G401.6 (cell line): ENCODE measurements at regions not wholly inside any gene's neighbourhood (a gene's known extent, or its start where the extent isn't known, plus 50 kb on each side); places are given as distances from the start of the nearest gene placed in this dataset.
"Not testable (repeated sequence)": the region's sequence is repeated elsewhere in the genome, so short reads cannot be mapped to it uniquely, and the experiment has no call there.

ENCODE experiments used
- FAIRE-seq: peaks from 2 replicates; lab custom pipeline; 2012; peaks lifted over from hg19 to GRCh38; lab: Jason Lieb, UNC

DNA sequence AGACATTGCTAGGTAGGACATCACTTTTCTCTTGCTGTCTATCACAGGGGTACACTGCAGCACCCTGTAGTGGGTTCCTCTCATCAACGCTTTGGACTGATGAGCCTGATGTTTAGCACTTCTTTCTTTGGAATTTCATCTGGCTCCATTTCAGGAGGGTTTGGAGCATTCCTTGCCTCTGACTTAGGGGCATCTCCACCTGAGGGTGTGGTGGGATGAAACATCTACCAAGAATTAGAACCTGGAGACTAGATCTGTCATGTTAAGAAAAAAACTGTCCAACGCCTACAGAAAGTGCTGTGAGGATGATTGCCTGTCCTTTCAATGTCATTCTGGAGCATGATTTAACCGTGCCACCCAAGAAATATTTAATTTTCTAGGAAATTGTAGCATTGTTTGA is 648.4 kb downstream of the ETS1 start:
- no peak for FAIRE-seq

DNA sequence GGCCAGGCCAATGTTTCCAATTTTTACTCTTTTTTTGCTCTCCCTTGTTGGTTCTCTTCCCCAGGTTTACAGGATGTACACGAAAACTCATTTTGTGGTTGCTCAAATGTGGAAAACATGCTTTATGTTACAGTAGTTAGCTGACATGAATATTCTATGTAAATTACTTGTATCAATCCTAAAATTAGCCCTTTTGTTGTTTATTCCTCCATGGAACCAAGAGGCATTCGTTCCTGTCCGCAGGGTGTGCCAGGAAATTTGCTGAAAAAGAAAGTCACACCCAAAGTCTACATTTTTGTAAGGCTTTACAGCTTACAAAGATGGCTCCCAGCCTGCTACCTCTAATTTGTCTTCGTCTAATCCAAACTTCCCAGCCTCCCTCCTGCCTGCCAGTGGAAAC is 652.3 kb downstream of the ETS1 start:
- FAIRE-seq, result no peak

DNA sequence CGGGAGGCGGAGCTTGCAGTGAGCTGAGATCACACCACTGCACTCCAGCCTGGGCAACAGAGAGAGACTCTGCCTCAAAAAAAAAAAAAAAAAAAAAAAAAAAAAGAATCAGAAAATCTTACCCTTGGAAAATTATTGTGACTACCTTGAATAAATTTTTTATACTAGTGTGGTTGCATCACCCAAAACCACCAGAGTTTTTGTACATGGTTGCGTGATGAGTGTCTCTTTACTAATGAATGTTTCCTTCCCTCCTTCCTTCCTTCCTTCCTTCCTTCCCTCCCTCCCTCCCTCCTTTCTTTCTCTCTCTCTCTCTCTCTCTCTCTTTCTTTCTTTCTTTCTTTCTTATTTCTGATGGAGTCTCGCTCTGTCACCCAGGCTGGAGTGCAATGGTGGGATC is 653.4 kb downstream of the ETS1 start:
- not testable (repeated sequence) for FAIRE-seq

DNA sequence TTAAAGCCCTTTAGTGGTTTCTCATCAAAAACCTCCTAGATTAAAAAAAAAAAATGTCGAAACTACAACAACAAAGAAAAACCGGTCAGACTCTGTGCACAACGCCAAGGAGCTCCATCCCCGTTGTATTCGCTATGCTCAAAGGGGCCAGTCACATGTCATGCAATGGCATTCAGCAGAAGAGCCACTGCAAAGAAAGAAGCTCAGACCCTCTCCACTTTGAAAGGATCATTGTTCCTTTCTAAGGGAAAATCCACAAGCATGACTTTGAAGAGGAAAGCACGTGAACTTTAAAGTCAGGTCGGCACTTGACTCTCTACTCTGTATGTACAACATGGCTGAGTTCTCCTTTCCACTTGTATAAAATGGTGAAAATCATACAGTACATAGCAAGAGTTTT is 655.6 kb downstream of the ETS1 start:
- no peak for FAIRE-seq

DNA sequence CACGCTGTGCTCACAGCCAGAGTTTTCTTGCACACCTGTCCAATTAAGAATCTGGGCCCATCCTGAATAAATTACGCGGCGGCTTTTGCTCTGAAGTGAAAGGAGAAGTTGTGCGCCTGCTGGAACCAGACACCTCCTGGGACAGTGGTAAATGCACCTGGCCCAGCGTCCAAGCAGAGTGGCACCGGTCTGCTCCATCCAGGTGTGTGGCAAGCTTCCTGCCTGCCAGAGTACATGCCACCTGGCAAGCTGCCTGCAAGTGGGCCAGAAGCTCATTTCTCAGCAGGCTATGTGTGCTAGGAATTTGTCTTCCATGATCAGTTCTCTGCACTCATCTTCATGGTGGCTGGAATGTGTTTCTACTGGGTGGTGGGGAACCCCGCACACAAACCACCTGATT is 660.6 kb downstream of the ETS1 start:
- FAIRE-seq, result no peak

DNA sequence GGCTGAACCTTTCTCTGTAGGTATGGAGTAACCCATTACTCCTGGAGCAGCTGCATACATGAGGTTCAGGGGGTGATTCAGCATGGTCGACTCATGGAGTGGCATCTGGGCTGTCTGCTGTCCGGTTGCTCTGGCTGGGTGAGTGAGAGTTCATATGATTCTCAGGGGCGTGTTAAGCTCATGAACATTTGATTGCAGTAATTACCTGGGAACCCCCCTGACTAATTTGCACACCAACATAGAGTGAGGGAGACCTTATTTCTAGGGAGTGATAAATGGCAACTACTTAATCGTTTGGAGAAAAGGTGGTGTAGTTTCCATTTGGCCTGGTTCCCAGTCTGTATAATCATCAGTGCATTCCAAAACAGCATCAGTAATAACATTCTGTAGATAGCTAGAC is 661.9 kb downstream of the ETS1 start:
- no peak for FAIRE-seq

DNA sequence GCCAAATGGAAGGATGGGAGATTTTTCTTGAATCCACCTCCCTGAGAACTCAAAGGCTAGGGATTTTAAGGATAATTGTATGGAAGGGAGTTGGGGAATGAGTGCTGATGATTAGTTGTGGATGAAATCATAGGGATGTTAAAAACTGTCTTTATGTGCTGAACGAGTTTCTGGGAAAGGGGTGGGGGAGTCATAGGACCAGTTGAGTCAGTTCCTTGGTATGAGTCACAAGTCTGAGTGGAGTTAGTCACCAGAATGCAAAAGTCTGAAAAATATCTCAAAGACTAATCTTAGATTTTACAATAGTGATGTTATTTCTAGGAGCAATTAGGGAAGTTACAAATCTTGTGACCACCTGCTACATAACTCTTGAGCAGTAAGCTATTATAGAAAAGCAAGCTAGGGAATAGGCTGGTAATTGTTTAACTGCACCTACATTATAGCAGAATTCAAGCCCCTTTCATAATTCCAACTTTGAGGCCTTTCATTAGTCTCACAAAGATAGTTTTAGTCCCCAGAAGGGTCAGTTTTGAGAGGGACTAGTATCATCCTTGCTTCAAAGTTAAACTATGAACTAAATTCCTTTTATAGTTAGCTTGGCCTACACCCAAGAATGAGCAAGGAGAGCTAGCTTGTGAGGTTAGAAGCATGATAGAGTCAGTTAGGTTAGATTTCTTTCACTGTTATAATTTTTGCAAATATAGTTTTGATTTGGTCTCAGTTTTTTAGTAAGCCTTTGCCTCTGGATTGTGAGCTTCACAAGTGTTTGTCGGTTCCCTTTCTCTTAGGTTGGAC is 668.0 kb downstream of the ETS1 start:
- no peak for FAIRE-seq

DNA sequence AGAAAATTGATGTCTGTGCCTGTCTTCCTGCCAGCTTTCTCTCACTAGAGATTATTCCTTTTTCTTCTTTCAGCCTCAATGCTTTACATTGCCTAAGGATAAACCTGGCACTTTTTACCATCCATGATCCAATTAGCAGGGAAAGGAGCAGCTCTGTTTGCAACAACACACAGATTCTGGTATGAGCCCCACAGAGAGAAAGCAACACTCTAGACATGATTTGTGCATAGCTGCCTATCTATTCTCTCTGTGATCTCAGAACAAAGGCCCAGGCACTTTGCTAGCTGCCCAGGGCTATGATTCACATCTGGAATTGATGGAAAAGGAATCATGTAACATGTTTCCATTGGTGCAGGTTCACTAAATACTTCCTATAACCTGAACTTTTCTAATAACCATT is 685.0 kb downstream of the ETS1 start:
- FAIRE-seq, result no peak

DNA sequence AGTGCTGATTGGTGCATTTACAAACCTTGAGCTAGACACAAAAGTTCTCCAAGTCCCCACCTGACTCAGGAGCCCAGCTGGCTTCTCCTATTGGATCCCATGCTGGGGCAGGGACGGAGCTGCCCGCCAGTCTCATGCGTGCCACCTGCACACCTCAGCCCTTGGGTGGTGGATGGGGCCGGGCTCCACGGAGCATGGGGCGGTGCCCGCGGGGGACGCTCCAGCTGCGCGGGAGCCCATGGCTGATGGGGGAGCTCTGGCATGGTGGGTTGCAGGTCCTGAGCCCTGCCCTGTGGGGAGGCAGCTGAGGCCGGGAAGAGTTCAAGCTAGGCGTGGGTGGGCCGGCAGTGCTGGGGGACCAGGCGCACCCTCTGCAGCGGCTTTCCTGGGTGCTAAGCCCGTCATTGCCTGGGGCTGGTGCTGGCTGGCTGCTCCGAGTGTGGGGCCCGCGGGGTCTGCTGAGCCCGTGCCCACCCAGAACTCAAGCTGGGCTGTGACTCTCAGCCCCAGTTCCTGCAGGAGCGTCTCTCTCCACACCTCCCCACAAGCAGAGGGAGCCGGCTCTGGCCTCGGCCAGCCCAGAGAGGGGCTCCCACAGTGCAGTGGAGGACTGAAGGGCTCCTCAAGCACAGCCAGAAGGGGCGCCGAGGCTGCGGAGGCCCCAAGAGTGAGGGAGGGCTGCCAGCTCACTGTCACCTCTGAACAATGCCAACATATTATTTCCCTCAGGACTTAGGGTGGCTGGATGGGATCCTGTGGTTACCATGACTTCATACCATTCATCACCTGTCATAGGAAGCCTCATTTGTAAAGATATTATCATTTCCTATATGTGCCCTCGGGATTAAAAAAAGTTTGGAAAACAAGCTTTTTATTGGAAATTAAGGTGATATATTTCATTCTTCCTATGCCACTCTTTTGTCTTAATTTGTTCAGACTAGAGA is 688.7 kb downstream of the ETS1 start:
- FAIRE-seq, result no peak

DNA sequence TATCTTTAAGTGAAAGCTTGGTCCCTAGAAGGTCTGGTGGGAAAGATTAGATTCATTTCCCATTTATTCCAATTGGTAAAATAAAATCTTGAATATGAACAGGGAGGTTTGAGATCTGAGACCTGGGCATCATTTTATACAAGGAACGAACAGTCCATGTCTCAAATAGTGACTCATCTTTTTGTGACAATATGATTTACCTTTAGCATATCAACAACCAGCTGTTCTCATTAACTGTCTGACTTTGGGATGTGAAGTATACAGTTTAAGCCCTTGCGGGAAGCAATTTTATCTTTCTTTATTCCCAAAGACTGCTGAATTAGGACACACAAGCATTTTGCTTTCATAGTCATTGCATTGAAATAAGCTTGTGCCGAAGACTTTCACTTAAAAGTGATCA is 691.6 kb downstream of the ETS1 start:
- no peak for FAIRE-seq

DNA sequence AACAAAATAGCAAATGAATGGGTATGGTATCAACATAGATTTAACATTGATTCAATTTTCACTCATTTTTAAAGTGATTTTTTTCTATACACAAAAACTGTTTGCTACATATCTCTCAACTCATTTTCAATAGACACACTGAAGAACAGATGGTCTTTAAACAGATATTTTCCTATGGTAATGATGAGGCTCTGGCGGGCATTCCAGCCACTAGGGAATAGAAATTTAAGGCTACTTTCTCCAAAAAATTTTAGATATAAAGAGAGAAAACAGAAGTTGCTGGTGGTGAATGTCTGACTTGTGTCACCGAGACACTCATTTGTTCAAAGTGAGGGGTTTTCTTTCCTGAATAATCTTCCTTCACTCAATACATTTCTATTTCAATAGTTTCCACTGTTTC is 693.0 kb downstream of the ETS1 start:
- FAIRE-seq, result no peak

DNA sequence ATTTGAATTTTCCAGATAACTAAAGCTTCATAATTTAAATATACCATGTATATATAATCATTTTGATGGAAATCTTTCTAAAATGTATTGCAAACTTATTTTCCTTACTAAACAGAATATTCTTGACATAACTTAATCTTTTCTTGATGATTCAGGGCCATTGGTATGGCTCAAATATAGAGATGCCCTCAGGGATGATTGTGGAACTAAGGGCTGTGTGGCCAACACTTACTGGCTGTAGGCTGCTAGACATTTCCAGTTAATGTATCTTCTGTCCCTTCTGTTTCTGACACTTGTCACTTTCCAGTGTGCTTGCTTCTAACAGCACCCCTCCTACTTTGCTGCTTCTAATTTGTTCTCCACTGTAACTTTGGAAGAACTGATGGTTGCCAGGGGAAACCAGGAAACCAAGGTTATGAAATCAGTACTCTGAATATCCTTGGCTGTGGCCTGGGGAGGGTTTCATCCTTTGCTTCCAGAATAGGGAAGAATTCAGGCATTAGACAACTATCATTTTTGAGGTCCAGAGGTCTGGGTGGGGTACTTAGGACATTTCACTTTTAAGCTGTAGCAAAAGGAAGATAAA is 697.2 kb downstream of the ETS1 start:
- no peak for FAIRE-seq

DNA sequence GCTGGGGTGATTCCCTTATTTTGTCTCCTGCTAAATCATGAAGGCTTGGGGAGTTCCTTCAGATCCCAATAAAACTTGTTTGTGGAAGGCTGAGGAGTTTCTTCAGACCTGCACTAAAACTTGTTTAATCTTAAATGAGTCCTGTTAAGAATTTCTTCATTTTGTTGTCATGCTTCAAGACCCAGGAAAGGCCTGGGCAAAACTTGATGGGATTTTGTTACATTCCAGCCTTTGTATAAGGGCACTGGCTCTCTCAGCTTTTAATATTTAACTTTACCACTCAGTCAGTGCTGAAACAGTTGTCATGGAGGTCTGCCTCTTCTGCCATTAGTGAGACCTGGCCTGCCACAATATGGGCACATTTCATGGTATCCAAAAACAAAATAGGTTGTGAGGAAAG is 699.0 kb downstream of the ETS1 start:
- no peak for FAIRE-seq

DNA sequence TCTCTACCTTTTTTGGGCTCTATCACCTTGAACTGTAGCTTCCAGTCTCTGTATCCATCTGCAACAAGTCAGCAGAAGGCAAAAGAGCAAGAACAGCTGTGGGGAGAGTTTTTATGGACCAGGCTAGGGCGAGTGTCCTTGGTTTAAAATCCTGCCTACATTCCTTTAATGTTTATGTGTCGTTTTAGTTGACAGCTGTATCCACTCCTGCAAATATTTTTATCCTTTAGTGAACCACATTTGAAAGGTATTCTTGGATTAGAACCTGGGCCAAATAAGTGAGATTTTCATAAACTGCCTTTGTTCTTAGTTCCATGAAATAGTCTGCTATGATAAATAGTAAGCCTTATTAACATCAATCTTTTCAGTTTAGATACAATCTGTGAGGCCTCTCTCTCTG is 712.2 kb downstream of the ETS1 start:
- no peak for FAIRE-seq

DNA sequence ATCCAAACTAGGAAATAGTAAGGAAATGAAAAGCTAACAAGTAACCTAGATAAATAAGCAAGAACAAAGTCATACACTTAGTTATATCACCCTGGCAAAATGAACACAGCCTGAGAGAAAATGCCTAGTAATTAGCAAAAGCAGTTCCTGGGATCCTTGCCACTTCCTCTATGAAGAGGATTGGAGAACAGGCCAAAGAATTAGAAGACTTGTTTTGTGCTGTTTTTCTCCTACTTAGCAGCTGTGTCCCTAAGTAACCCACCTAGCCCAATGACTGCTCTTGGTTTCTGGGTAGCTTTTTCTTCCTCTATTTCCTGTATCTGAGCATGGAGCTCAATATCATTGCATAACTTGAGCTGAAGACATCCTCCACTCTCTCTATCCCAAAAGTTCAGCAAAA is 713.9 kb downstream of the ETS1 start:
- no peak for FAIRE-seq

DNA sequence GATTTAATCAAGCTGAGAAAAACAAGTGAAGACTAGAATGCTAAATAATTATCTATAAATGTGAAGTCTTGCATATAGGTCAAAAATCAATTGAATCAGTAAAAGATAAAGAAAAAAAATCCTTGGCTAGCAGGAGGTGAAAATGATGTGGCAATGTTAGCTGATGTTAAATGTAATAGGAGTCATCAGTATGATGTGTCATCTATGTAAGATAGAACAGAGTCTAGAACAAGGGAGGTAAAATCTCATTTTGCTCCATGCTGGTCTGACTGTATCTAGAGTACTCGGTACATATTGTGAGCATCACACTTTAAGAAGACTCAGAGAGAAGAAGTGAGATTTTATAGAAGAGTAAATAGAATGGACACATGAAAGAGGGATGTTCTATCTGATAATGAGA is 721.2 kb downstream of the ETS1 start:
- FAIRE-seq, result no peak

DNA sequence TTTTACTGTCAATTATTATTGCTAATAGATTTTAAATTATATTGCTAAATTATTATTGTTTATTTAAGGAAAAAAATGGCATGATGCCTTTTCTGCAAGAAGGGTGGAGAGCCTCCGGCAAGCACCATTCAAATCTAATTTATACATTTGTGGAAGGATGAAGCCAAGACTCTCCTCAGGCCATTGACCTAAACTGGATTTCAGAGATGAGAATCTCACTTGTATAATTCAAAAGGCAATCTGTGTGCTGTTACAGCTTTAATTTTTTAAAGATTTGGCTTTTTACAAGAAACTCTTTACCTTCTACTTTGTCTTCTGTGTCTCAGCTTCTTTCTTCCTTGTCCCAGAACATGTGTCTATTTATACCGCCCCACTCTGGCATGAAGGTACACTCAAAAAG is 722.5 kb downstream of the ETS1 start:
- no peak for FAIRE-seq

DNA sequence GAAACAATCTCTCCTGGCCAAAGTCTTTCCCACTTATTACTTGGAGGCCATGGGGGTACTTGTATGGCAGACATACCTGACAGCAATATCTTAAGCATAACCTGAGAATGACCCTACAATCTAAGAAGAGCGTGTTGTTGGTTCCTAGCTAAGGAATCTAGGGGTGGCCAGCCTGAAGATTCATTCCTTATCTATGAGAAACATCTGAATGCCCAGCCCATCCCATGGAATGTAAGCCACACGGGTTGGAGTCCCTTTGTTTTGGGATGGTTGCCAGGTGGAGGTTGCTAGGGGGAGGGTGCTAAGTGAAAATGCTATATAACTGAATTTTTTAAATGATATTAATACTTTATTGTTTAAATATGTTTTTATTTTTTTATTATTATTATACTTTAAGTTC is 725.0 kb downstream of the ETS1 start:
- FAIRE-seq, result no peak

DNA sequence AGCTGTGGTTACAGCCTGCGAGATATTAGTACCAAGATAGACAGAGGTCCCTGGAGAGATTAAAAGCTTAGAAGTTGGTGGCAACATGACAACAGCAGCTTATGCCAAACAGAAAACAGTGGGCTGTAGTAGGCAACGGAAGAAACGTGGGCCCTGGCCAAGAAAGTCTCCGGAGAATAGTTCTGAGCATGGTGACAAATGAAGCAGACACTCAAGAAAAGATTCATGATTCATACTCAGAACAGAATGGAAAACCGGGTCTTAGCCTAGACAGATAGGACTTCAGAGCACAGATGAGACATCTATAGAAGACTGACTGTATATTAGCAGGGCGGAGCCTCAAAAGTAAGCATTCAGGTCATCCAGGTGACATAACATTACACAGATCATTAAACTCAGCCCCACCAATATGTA is 727.4 kb downstream of the ETS1 start:
- FAIRE-seq, result no peak

DNA sequence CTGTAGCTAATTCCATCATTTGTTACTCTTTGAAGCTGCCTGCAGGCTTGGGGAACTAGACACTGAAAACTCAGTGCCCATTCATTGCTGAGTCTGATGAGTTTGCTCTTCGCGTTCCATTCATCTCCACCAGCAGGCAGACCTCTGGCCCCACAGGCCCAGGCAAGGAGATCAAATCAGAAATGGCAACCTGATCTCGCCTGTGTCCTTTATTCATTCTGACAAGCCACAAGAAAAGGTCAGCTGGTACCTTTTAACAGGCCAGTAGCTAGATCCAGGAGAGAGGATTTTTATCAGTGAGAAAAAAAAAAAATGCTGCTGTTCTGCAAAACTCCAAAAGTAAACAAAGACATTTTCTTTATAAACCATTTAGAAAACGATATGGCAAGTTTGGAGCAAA is 742.5 kb downstream of the ETS1 start:
- FAIRE-seq, result no peak

DNA sequence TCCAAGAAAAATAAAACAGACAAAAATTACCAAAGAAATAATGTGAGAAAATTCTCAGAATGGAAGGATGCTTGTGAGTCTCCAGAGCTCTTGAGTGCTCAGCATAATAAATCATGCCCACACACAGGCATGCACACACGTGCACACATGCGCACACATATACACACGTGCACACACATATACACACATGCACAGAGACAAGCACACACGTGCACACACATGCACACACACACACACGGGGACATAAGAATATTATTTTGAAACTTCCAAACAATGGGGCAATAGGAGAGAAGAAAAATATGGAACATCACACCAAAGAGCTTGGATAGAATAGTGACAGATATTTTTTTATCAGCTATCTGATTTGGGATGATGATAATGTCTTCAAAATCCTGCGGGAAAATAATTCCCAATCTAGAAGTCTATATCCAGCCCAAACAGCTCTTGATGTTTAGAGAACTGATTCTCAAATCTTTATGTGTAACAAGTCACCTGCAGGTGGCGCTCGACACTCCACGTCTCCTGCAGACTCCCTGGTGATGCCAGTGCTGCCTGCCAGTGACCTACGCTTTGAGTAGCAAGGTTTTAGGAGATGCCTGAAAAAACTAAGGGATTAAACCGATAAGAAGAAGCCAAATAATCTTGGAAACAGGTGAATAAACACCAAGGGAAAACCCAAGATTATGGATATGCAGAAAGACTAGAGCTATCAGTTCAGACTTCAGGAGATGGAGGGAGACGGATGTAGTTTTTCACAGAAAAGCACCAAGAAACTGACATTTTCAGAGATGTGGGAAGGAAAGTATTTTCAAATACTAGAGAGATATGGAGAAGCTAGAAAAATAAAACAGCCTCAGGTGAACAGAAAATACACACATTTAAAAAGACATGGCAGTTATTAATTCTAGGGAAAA is 743.6 kb downstream of the ETS1 start:
- FAIRE-seq, result no peak

DNA sequence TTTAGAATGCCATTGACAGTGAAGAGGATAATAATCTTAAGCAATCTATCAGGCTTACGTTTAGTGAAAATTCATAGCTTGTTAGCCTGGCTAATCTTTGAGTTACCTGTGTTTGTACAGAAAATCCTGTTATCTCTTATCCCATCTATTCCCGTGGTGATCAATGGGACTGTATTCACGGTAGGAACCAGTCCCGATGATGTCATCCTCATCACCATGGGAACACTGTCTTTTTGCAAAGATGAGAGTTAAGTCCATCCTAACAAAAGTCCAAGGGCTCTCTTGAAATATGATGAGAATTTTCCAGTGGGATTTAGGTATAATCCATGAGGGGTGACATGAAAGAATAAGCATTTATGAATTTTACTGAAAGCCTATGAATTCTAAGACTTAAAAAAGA is 762.2 kb downstream of the ETS1 start:
- no peak for FAIRE-seq
